HepG2 (cell line): ENCODE measurements at regions not wholly inside any gene's neighbourhood (a gene's known extent, or its start where the extent isn't known, plus 50 kb on each side); places are given as distances from the start of the nearest gene placed in this dataset.

Source experiments
- ATAC-seq: fragments of 200-7000 bp; cut with Tn5 transposase; 3 replicates; pipeline ENCODE4 v1.9.1; 2020; ENCODE audit warnings: mild to moderate bottlenecking, moderate library complexity
- BruUV-seq: library from RNA; stranded (reverse); fragments of 400-500 nt; replicated peaks from 2 replicates; lab custom pipeline; 2021; lab: Mats Ljungman, UMichigan
- CTCF ChIA-PET: fragments of 300-600 bp; formaldehyde crosslinking; extraction: SDS; loops from one replicate; lab custom pipeline; 2021; ENCODE audit warnings: low total read pairs, inconsistent platforms, low intra/inter-chr PET ratio; lab: Yijun Ruan, JAX
- POLR2A ChIA-PET: fragments of 350-600 bp; sonication (Branson Sonifier 250); formaldehyde crosslinking; loops from one replicate; lab custom pipeline; 2020; ENCODE audit warnings: antibody characterized with exemption, inconsistent platforms; lab: Yijun Ruan, JAX
- DNase-seq: peaks from one replicate; pipeline ENCODE4 v3.0.0-alpha.2; 2015; ENCODE audit warnings: low spot score
- FAIRE-seq: peaks from 3 replicates; lab custom pipeline; 2011; peaks lifted over from hg19 to GRCh38; lab: Jason Lieb, UNC
- H2AFZ ChIP-seq: one replicate; pipeline ENCODE4 v1.6.1; 2011; ENCODE audit warnings: low read length, inconsistent platforms
- H3K27ac ChIP-seq: fragments of 300-600 bp; 3 replicates; pipeline ENCODE4 v1.8.0; 2011; ENCODE audit warnings: mixed run types, mild to moderate bottlenecking, mixed read lengths, low read length, inconsistent platforms; ENCODE audit not compliant: insufficient read depth; ENCODE audit errors: extremely low read length
- H3K27me3 ChIP-seq, 2 experiments: fragments of 200-600 bp in 1 of 2; 2 replicates in 1 of 2; 3 replicates in 1 of 2; pipeline versions ENCODE4 v1.6.0 to v1.8.0; 2011; ENCODE audit warnings: low read length in 2 of 2, mild to moderate bottlenecking in 2 of 2, moderate library complexity in 2 of 2, inconsistent platforms in 1 of 2; ENCODE audit not compliant: insufficient read depth in 2 of 2, control insufficient read depth in 1 of 2
- H3K36me3 ChIP-seq, 2 experiments: fragments of 200-600 bp in 1 of 2; replicated peaks in 1 of 2; 2 replicates in 1 of 2; 3 replicates in 1 of 2; pipeline versions ENCODE4 v1.5.1 to v1.8.0; 2011; ENCODE audit warnings: low read length in 2 of 2, inconsistent platforms in 1 of 2; ENCODE audit not compliant: insufficient read depth in 2 of 2, control insufficient read depth in 1 of 2
- H3K4me1 ChIP-seq: 2 replicates; pipeline ENCODE4 v1.5.1; 2012; ENCODE audit warnings: low read length, inconsistent platforms; ENCODE audit not compliant: insufficient read depth
- H3K4me2 ChIP-seq: 2 replicates; pipeline ENCODE4 v1.6.0; 2011; ENCODE audit warnings: low read depth, low read length, inconsistent platforms
- H3K4me3 ChIP-seq, 3 experiments: fragments of 200-600 bp in 1 of 3; sonication (generic), shearing (Covaris generic) in 1 of 3; replicated peaks in 1 of 3; 2 replicates each; pipeline ENCODE4 v1.5.1; 2011 to 2016; ENCODE audit warnings: low read length in 3 of 3, inconsistent platforms in 2 of 3, low read depth in 2 of 3, mild to moderate bottlenecking in 2 of 3, control low read depth in 1 of 3, mixed read lengths in 1 of 3; ENCODE audit not compliant: insufficient read depth in 1 of 3
- H3K79me2 ChIP-seq: one replicate; pipeline ENCODE4 v1.6.1; 2011; ENCODE audit warnings: low read length, inconsistent platforms; ENCODE audit not compliant: insufficient read depth
- H3K9ac ChIP-seq: 2 replicates; pipeline ENCODE4 v1.6.0; 2011; ENCODE audit warnings: mild to moderate bottlenecking, low read depth, low read length, inconsistent platforms; ENCODE audit not compliant: insufficient read depth
- H3K9me3 ChIP-seq: 2 replicates; pipeline ENCODE4 v1.5.1; 2012; ENCODE audit warnings: mild to moderate bottlenecking, low read length
- H4K20me1 ChIP-seq: 2 replicates; pipeline ENCODE4 v1.6.0; 2011; ENCODE audit warnings: inconsistent platforms, mild to moderate bottlenecking, low read length, moderate library complexity; ENCODE audit not compliant: insufficient read depth
- DBP ChIP-seq: sonication (generic); formaldehyde crosslinking; IDR thresholded peaks from 2 replicates; pipeline ENCODE4 v1.4.0; 2020; ENCODE audit warnings: missing genetic modification reagents; ENCODE audit errors: not compliant biosample characterization
- FOXP4 ChIP-seq: sonication (generic); formaldehyde crosslinking; IDR thresholded peaks from 2 replicates; pipeline ENCODE4 v1.4.0; 2020; ENCODE audit warnings: missing genetic modification reagents
- GLMP ChIP-seq: sonication (generic); formaldehyde crosslinking; IDR thresholded peaks from 2 replicates; pipeline ENCODE4 v1.9.0; 2021; ENCODE audit warnings: missing genetic modification reagents, mild to moderate bottlenecking, borderline replicate concordance
- HINFP ChIP-seq: sonication (generic); formaldehyde crosslinking; IDR thresholded peaks from 2 replicates; pipeline ENCODE4 v1.4.0; 2020; ENCODE audit warnings: low read depth, mild to moderate bottlenecking, missing genetic modification reagents
- HNF1B ChIP-seq: sonication (generic); formaldehyde crosslinking; IDR thresholded peaks from 2 replicates; pipeline ENCODE4 v1.5.1; 2020; ENCODE audit warnings: mild to moderate bottlenecking, moderate library complexity, missing genetic modification reagents
- HNF4A ChIP-seq: sonication (generic); formaldehyde crosslinking; IDR thresholded peaks from 2 replicates; pipeline ENCODE4 v1.4.0; 2020; ENCODE audit warnings: missing genetic modification reagents
- NCOR1 ChIP-seq: fragments of 200-600 bp; sonication (generic); IDR thresholded peaks from 2 replicates; pipeline ENCODE4 v1.7.0; 2017; ENCODE audit warnings: antibody characterized with exemption, low read length, borderline replicate concordance
- SNAPC4 ChIP-seq: sonication (generic); formaldehyde crosslinking; IDR thresholded peaks from 2 replicates; pipeline ENCODE4 v1.4.0; 2020; ENCODE audit warnings: mild to moderate bottlenecking, missing genetic modification reagents
- ZNF234 ChIP-seq: sonication (generic); formaldehyde crosslinking; conservative IDR thresholded peaks from 2 replicates; pipeline ENCODE4 v1.5.1; 2020; ENCODE audit warnings: mild to moderate bottlenecking, missing genetic modification reagents
- ZNF296 ChIP-seq: sonication (generic); formaldehyde crosslinking; conservative IDR thresholded peaks from 2 replicates; pipeline ENCODE4 v1.5.0; 2020; ENCODE audit warnings: mild to moderate bottlenecking, missing genetic modification reagents
- ZNF496 ChIP-seq: sonication (generic); formaldehyde crosslinking; IDR thresholded peaks from 2 replicates; pipeline ENCODE4 v1.8.1; 2023; ENCODE audit warnings: mild to moderate bottlenecking, moderate library complexity, missing genetic modification reagents; ENCODE audit not compliant: insufficient replicate concordance
- ZNF83 ChIP-seq: sonication (generic); formaldehyde crosslinking; IDR thresholded peaks from 2 replicates; pipeline ENCODE4 v1.4.0; 2020; ENCODE audit warnings: missing genetic modification reagents, mild to moderate bottlenecking, borderline replicate concordance
- WGBS: methylation state at CpG from one replicate; pipeline ENCODE4 v1.1.6; 2017; ENCODE audit warnings: low lambda C conversion rate; 5-methylcytosine and 5-hydroxymethylcytosine counted together
- in situ Hi-C: cut with HindIII; loops from 2 replicates; pipeline ENCODE4 v1.10.0; 2017; ENCODE audit warnings: low pct_unique_long_range_greater_than_20kb; ENCODE audit not compliant: extremely low pct_ligation_motif_present
- intact Hi-C: fragments of 100-400 bp; cut with micrococcal nuclease; formaldehyde crosslinking; loops from one replicate; pipeline ENCODE4 v1.10.0; 2022; ENCODE audit not compliant: unreplicated experiment

GRCh38 chr14:53386362-53386761, 233.2 kb upstream of the DDHD1 start:
- DNase-seq (no peak), ATAC-seq (no peak), FAIRE-seq (no peak)
- Histone ChIP-seq H4K20me1 (no peaks in the 10 kb centered on the region), H3K4me3 (no peak overlapping the region), H3K27ac (no peak overlapping the region), H3K36me3 (no peaks in the 10 kb centered on the region), H2AFZ (no peak overlapping the region), H3K79me2 (no peaks in the 10 kb centered on the region), H3K4me2 (no peak overlapping the region), H3K9ac (no peak overlapping the region), H3K4me1 (no peaks in the 10 kb centered on the region), H3K27me3 (peaks cover 0 to 21% of the 10 kb centered on the region in 2 experiments; a peak in 4 of 5 replicates), H3K9me3 (no peaks in the 10 kb centered on the region)
- ChIA-PET POLR2A (no interaction called here), CTCF (no interaction called here)
- 6% methylated on average over 3 of the region's 4 CpGs for WGBS
- intact Hi-C loops (no loop called here), in situ Hi-C loops (no loop called here)
- no TSS peak for BruUV-seq
- TF ChIP-seq NCOR1 (no peak), HNF4A (CRISPR knock-in tag) (no peak), HNF1B (CRISPR knock-in tag) (no peak), ZNF296 (CRISPR knock-in tag) (no peak), HINFP (CRISPR knock-in tag) (no peak), FOXP4 (CRISPR knock-in tag) (no peak), GLMP (CRISPR knock-in tag) (no peak), ZNF234 (no peak), SNAPC4 (CRISPR knock-in tag) (no peak), DBP (no peak), ZNF83 (CRISPR knock-in tag) (no peak), ZNF496 (no peak)
